ENCODE measurements at regions not wholly inside any gene's neighbourhood (a gene's known extent, or its start where the extent isn't known, plus 50 kb on each side); places are given as distances from the start of the nearest gene placed in this dataset.

DNA sequence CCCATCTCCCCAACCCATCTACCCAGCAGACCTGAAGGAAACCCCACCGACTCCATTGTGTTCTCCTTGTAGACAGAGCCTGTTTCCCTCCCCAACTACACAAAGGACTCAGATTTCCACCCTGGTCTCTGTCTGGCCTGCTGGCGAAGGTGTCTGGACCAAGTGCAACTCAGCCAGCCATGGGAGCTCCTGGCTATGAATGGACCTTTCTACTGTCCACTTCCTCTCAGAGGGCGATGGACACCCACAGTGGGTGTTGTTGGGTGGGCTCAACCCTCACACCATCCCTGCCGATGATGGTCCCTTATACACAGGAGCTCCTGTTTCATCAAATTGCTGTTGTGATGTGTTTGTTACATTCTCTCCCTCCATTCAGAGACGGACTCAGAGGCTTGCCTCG is 112.5 kb upstream of the PHACTR3 start:
- Histone ChIP-seq H3K56ac (replicated peaks; ENCODE audit: insufficient read length, low read depth, low read length) (no peak overlapping the region), H3K4ac (replicated peaks; ENCODE audit: insufficient read length, low read depth, low read length) (no peak overlapping the region), H4K20me1 (replicated peaks in 1 of 2; ENCODE audit: control insufficient read depth in 1 of 2, insufficient read depth in 2 of 2, low read length in 2 of 2) (no peaks in the 10 kb centered on the region), H4K5ac (ENCODE audit: insufficient read length, low read depth, low read length) (no peak overlapping the region), H3K4me3 (ENCODE audit: extremely low read depth in 1 of 4, insufficient read depth in 2 of 4, low read depth in 3 of 4, low read length in 4 of 4) (no peak overlapping the region), H3K36me3 (ENCODE audit: control insufficient read depth in 2 of 4, insufficient read depth in 4 of 4, low read length in 3 of 4) (no peaks in the 10 kb centered on the region), H3K79me1 (ENCODE audit: low read depth, low read length) (no peaks in the 10 kb centered on the region), H2BK5ac (ENCODE audit: low read depth, low read length) (no peak overlapping the region), H2BK15ac (ENCODE audit: low read length) (no peak overlapping the region), H3K23me2 (ENCODE audit: low read depth, low read length) (no peaks in the 10 kb centered on the region), H2AFZ (ENCODE audit: low read length) (no peak overlapping the region), H3K14ac (ENCODE audit: insufficient read length) (no peak overlapping the region), H3K9ac (replicated peaks in 1 of 4; ENCODE audit: extremely low read depth in 1 of 4, low read depth in 3 of 4, low read length in 3 of 4) (no peak overlapping the region), H4K91ac (replicated peaks; ENCODE audit: insufficient read length, low read length) (no peak overlapping the region), H3K4me1 (replicated peaks in 1 of 4; ENCODE audit: control insufficient read depth in 3 of 4, insufficient read depth in 4 of 4, low read length in 3 of 4) (peaks cover 0 to 3% (median 0%) of the 10 kb centered on the region in 4 experiments; a peak in 1 of 7 replicates), H3K27ac (ENCODE audit: low read depth, low read length) (no peak overlapping the region), H3K27me3 (replicated peaks in 1 of 4; ENCODE audit: control insufficient read depth in 3 of 4, extremely low read depth in 1 of 4, insufficient read depth in 3 of 4, low read length in 3 of 4) (peaks cover 0 to 2% (median 0%) of the 10 kb centered on the region in 4 experiments; a peak in 3 of 7 replicates), H2BK12ac (ENCODE audit: low read depth, low read length) (no peak overlapping the region), H2AK5ac (ENCODE audit: low read depth, low read length) (no peak overlapping the region), H3K23ac (ENCODE audit: insufficient read length) (no peak overlapping the region), H3K4me2 (ENCODE audit: insufficient read depth in 1 of 2, low read depth in 2 of 2, low read length in 2 of 2) (no peak overlapping the region), H3K9me3 (ENCODE audit: insufficient read depth in 2 of 2, low read depth in 1 of 2, low read length in 1 of 2) (no peaks in the 10 kb centered on the region), H4K8ac (ENCODE audit: extremely low read depth, insufficient read depth, low read length) (no peak overlapping the region), H3K79me2 (ENCODE audit: control insufficient read depth in 1 of 2, insufficient read depth in 2 of 2, low read length in 2 of 2) (no peaks in the 10 kb centered on the region), H2BK120ac (replicated peaks; ENCODE audit: low read depth, low read length) (no peak overlapping the region), H2BK20ac (ENCODE audit: low read length) (no peak overlapping the region), H3K18ac (ENCODE audit: extremely low read depth, low read length) (no peak overlapping the region)
- FAIRE-seq, result no peak
- CTCF ChIA-PET (ENCODE audit: partially characterized antibody), result interaction anchor here (1.0 to 1.5 kb wide), 3 partner anchors 37 to 88 kb away, joined by 3 to 5 read pairs (median 3); no protein-coding TSS in a partner anchor
- no peak for DNase-seq (ENCODE audit: low read depth in 1 of 2, low spot score in 2 of 2)
- POLR2A ChIA-PET (ENCODE audit: partially characterized antibody), result no interaction called here
- 92% methylated on average over 6 of the region's 6 CpGs; no CpG with 5 or more reads in 1 of the 2 experiments for WGBS, 2 experiments (ENCODE audit: extremely low coverage in 1 of 2, insufficient coverage in 1 of 2, insufficient read length in 1 of 2, insufficient replicate concordance in 2 of 2, low coverage in 1 of 2, low lambda C conversion rate in 2 of 2, missing lambda C conversion rate in 1 of 2)
- TF ChIP-seq NRF1 (IDR thresholded peaks at IDR 0.05; ENCODE audit: low read depth, low read length) (no peak), SUZ12 (IDR thresholded peaks at IDR 0.05; ENCODE audit: low read length) (no peak), MAFK (IDR thresholded peaks at IDR 0.05; ENCODE audit: low read depth, low read length) (no peak), BRCA1 (IDR thresholded peaks at IDR 0.05; ENCODE audit: low read depth, low read length) (no peak), KDM5A (IDR thresholded peaks at IDR 0.05; ENCODE audit: low read length) (no peak), PHF8 (conservative IDR thresholded peaks at IDR 0.05; ENCODE audit: low read depth, low read length) (no peak), EZH2 (IDR thresholded peaks at IDR 0.05; ENCODE audit: low read depth, low read length, severe bottlenecking) (no peak), RAD21 (IDR thresholded peaks at IDR 0.05 in 1 of 2, conservative IDR thresholded peaks at IDR 0.05 in 1 of 2; ENCODE audit: low read depth in 2 of 2, low read length in 2 of 2) (no peak)
- TF ChIP-seq, protein P1, sequence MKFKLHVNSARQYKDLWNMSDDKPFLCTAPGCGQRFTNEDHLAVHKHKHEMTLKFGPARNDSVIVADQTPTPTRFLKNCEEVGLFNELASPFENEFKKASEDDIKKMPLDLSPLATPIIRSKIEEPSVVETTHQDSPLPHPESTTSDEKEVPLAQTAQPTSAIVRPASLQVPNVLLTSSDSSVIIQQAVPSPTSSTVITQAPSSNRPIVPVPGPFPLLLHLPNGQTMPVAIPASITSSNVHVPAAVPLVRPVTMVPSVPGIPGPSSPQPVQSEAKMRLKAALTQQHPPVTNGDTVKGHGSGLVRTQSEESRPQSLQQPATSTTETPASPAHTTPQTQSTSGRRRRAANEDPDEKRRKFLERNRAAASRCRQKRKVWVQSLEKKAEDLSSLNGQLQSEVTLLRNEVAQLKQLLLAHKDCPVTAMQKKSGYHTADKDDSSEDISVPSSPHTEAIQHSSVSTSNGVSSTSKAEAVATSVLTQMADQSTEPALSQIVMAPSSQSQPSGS (IDR thresholded peaks at IDR 0.05; ENCODE audit: low read length), result no peak
- TF ChIP-seq, protein P2, sequence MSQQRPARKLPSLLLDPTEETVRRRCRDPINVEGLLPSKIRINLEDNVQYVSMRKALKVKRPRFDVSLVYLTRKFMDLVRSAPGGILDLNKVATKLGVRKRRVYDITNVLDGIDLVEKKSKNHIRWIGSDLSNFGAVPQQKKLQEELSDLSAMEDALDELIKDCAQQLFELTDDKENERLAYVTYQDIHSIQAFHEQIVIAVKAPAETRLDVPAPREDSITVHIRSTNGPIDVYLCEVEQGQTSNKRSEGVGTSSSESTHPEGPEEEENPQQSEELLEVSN (IDR thresholded peaks at IDR 0.05), result no peak
- TF ChIP-seq, protein P3, sequence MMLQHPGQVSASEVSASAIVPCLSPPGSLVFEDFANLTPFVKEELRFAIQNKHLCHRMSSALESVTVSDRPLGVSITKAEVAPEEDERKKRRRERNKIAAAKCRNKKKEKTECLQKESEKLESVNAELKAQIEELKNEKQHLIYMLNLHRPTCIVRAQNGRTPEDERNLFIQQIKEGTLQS (IDR thresholded peaks at IDR 0.05; ENCODE audit: insufficient read depth, low read depth, low read length), result no peak
